Erythroblast (primary cell): ENCODE measurements at regions not wholly inside any gene's neighbourhood (a gene's known extent, or its start where the extent isn't known, plus 50 kb on each side); places are given as distances from the start of the nearest gene placed in this dataset.

Experiments
- GATA1 ChIP-seq: IDR thresholded peaks from 2 replicates; pipeline ENCODE4 v1.6.1; 2011; ENCODE audit warnings: low read depth, mild to moderate bottlenecking, control low read depth, low read length, moderate library complexity
- POLR2A ChIP-seq: IDR thresholded peaks from 2 replicates; pipeline ENCODE4 v1.6.1; 2011; ENCODE audit warnings: mild to moderate bottlenecking, low read length

GRCh38 chr10:4568086-4568485, 257.9 kb upstream of the AKR1E2 start:
- TF ChIP-seq POLR2A, result no peak
- TF ChIP-seq GATA1, result no peak
